ENCODE measurements at regions not wholly inside any gene's neighbourhood (a gene's known extent, or its start where the extent isn't known, plus 50 kb on each side); places are given as distances from the start of the nearest gene placed in this dataset.

GRCh38 chr20:55596431-55596830 is 408.9 kb downstream of the CBLN4 start:
- TF ChIP-seq CTCF (IDR thresholded peaks at IDR 0.05; ENCODE audit: low read depth, low read length) = no peak
- H3K27me3 ChIP-seq = no peaks in the 10 kb centered on the region
- DNase-seq (ENCODE audit: low read depth in 1 of 2, low spot score in 1 of 2) = no peak
- H3K4me1 ChIP-seq (ENCODE audit: low read depth) = no peaks in the 10 kb centered on the region
- H3K9me3 ChIP-seq (ENCODE audit: low read depth) = no peaks in the 10 kb centered on the region
- no peak overlapping the region for H3K27ac ChIP-seq
- no peak overlapping the region for H3K4me3 ChIP-seq
- H3K36me3 ChIP-seq = no peaks in the 10 kb centered on the region

- H3K36me3 ChIP-seq = no peaks in the 10 kb centered on the region
- H3K27me3 ChIP-seq = no peaks in the 10 kb centered on the region
- no peaks in the 10 kb centered on the region for H3K4me1 ChIP-seq (ENCODE audit: low read depth)
- TF ChIP-seq CTCF (IDR thresholded peaks at IDR 0.05; ENCODE audit: low read depth, low read length) = no peak
- H3K9me3 ChIP-seq (ENCODE audit: low read depth) = no peaks in the 10 kb centered on the region
- H3K27ac ChIP-seq = no peak overlapping the region
- no peak overlapping the region for H3K4me3 ChIP-seq
- DNase-seq (ENCODE audit: low read depth in 1 of 2, low spot score in 1 of 2) = no peak
Measured at GRCh38 chr20:55592866-55593265, 412.5 kb downstream of the CBLN4 start.

- no peaks in the 10 kb centered on the region for H3K4me1 ChIP-seq (ENCODE audit: low read depth)
- TF ChIP-seq CTCF (IDR thresholded peaks at IDR 0.05; ENCODE audit: low read depth, low read length) = no peak
- H3K9me3 ChIP-seq (ENCODE audit: low read depth) = no peaks in the 10 kb centered on the region
- no peaks in the 10 kb centered on the region for H3K36me3 ChIP-seq
- H3K27me3 ChIP-seq = no peaks in the 10 kb centered on the region
- no peak overlapping the region for H3K27ac ChIP-seq
- H3K4me3 ChIP-seq = no peak overlapping the region
- no peak for DNase-seq (ENCODE audit: low read depth in 1 of 2, low spot score in 1 of 2)
Measured at GRCh38 chr20:55586610-55587009, 418.7 kb downstream of the CBLN4 start.

GRCh38 chr20:55584964-55585363 is 420.4 kb downstream of the CBLN4 start:
- DNase-seq (ENCODE audit: low read depth in 1 of 2, low spot score in 1 of 2) = no peak
- Histone ChIP-seq H3K27me3 (no peaks in the 10 kb centered on the region), H3K36me3 (no peaks in the 10 kb centered on the region), H3K9me3 (ENCODE audit: low read depth) (no peaks in the 10 kb centered on the region), H3K4me3 (no peak overlapping the region), H3K4me1 (ENCODE audit: low read depth) (no peaks in the 10 kb centered on the region), H3K27ac (no peak overlapping the region)
- no peak for TF ChIP-seq CTCF (IDR thresholded peaks at IDR 0.05; ENCODE audit: low read depth, low read length)

- DNase-seq (ENCODE audit: low read depth in 1 of 2, low spot score in 1 of 2) = no peak
- H3K9me3 ChIP-seq (ENCODE audit: low read depth) = no peaks in the 10 kb centered on the region
- H3K4me1 ChIP-seq (ENCODE audit: low read depth) = no peaks in the 10 kb centered on the region
- H3K27ac ChIP-seq = no peak overlapping the region
- H3K4me3 ChIP-seq = no peak overlapping the region
- no peak for TF ChIP-seq CTCF (IDR thresholded peaks at IDR 0.05; ENCODE audit: low read depth, low read length)
- no peaks in the 10 kb centered on the region for H3K36me3 ChIP-seq
- H3K27me3 ChIP-seq = no peaks in the 10 kb centered on the region
Measured at GRCh38 chr20:55584307-55584706, 421.0 kb downstream of the CBLN4 start.

GRCh38 chr20:55583036-55583435 is 422.3 kb downstream of the CBLN4 start:
- Histone ChIP-seq H3K36me3 (no peaks in the 10 kb centered on the region), H3K4me1 (ENCODE audit: low read depth) (no peaks in the 10 kb centered on the region), H3K27me3 (no peaks in the 10 kb centered on the region), H3K9me3 (ENCODE audit: low read depth) (no peaks in the 10 kb centered on the region), H3K27ac (no peak overlapping the region), H3K4me3 (no peak overlapping the region)
- TF ChIP-seq CTCF (IDR thresholded peaks at IDR 0.05; ENCODE audit: low read depth, low read length) = no peak
- no peak for DNase-seq (ENCODE audit: low read depth in 1 of 2, low spot score in 1 of 2)
